SU-DHL-6 (cell line): ENCODE measurements at regions not wholly inside any gene's neighbourhood (a gene's known extent, or its start where the extent isn't known, plus 50 kb on each side); places are given as distances from the start of the nearest gene placed in this dataset.

ENCODE experiments used
- H2AFZ ChIP-seq: fragments of 200-600 bp; sonication (generic); 2 replicates; pipeline ENCODE4 v1.6.1; 2014; ENCODE audit warnings: low read depth, mild to moderate bottlenecking, moderate library complexity, mixed read lengths, antibody characterized with exemption, low read length; ENCODE audit not compliant: severe bottlenecking
- H3F3A ChIP-seq: fragments of 200-600 bp; shearing (Covaris generic); 2 replicates; pipeline ENCODE4 v1.6.0; 2016; ENCODE audit warnings: antibody characterized with exemption, mild to moderate bottlenecking; ENCODE audit not compliant: insufficient read depth
- H3K27ac ChIP-seq: fragments of 200-600 bp; sonication (generic); 2 replicates; pipeline ENCODE4 v1.5.1; 2016; ENCODE audit warnings: low read depth, mild to moderate bottlenecking, low read length, moderate library complexity, mixed read lengths
- H3K27me3 ChIP-seq: fragments of 200-600 bp; sonication (generic), shearing (Covaris generic); 2 replicates; pipeline ENCODE4 v1.6.0; 2014; ENCODE audit warnings: mild to moderate bottlenecking, low read length
- H3K36me3 ChIP-seq: fragments of 200-600 bp; sonication (generic); 2 replicates; pipeline ENCODE4 v1.6.1; 2014; ENCODE audit warnings: mild to moderate bottlenecking, low read length, mixed read lengths
- H3K4me2 ChIP-seq: fragments of 300-600, 200-600 bp; shearing (Covaris generic), sonication (generic); 2 replicates; pipeline ENCODE4 v1.6.0; 2014; ENCODE audit warnings: low read length, low read depth, mild to moderate bottlenecking; ENCODE audit not compliant: poor library complexity, severe bottlenecking
- H3K4me3 ChIP-seq: fragments of 200-600 bp; sonication (generic); 2 replicates; pipeline ENCODE4 v1.5.1; 2014; ENCODE audit warnings: antibody characterized with exemption, low read length, mild to moderate bottlenecking, mixed read lengths; ENCODE audit not compliant: insufficient read depth, poor library complexity, severe bottlenecking
- H3K79me2 ChIP-seq: fragments of 200-600 bp; sonication (generic); 2 replicates; pipeline ENCODE4 v1.6.1; 2014; ENCODE audit warnings: mild to moderate bottlenecking, low read length, moderate library complexity; ENCODE audit not compliant: insufficient read depth
- H3K9ac ChIP-seq: fragments of 200-600 bp; sonication (generic); 2 replicates; pipeline ENCODE4 v1.7.0; 2014; ENCODE audit warnings: mild to moderate bottlenecking, low read length
- H3K9me2 ChIP-seq: fragments of 200-600 bp; sonication (generic); replicated peaks from 2 replicates; pipeline ENCODE4 v1.6.1; 2014; ENCODE audit warnings: low read length; ENCODE audit not compliant: insufficient read depth
- H3K9me3 ChIP-seq: fragments of 200-600 bp; sonication (generic); 2 replicates; pipeline ENCODE4 v1.6.1; 2014; ENCODE audit warnings: low read length, mixed read lengths; ENCODE audit not compliant: insufficient read depth
- H4K20me1 ChIP-seq: fragments of 200-600 bp; sonication (generic); 2 replicates; pipeline ENCODE4 v1.6.1; 2014; ENCODE audit warnings: low read depth, mild to moderate bottlenecking, antibody characterized with exemption, low read length, moderate library complexity, mixed read lengths
- CTCF ChIP-seq: fragments of 200-600 bp; sonication (generic); IDR thresholded peaks from one replicate; pipeline ENCODE4 v1.5.1; 2017; ENCODE audit warnings: antibody characterized with exemption, mild to moderate bottlenecking, low read length, moderate library complexity; ENCODE audit not compliant: insufficient read depth, poor library complexity, severe bottlenecking
- EZH2phosphoT487 ChIP-seq: fragments of 200-600 bp; sonication (generic), shearing (Covaris generic); conservative IDR thresholded peaks from 2 replicates; pipeline ENCODE4 v1.6.1; 2018; ENCODE audit warnings: mild to moderate bottlenecking, antibody characterized with exemption, low read length, moderate library complexity, mixed read lengths

- TF ChIP-seq CTCF: no peak
- TF ChIP-seq EZH2phosphoT487: no peak
- Histone ChIP-seq H3F3A (no peaks in the 10 kb centered on the region), H3K36me3 (no peaks in the 10 kb centered on the region), H3K9me3 (no peaks in the 10 kb centered on the region), H2AFZ (no peak overlapping the region), H3K4me3 (no peak overlapping the region), H3K79me2 (no peaks in the 10 kb centered on the region), H3K27ac (no peak overlapping the region), H3K9me2 (no peaks in the 10 kb centered on the region), H4K20me1 (no peaks in the 10 kb centered on the region), H3K9ac (no peak overlapping the region), H3K27me3 (no peaks in the 10 kb centered on the region), H3K4me2 (no peak overlapping the region)
Measured at GRCh38 chr22:27295040-27295439, 506.5 kb downstream of the MN1 start.

- no peaks in the 10 kb centered on the region for H3K27me3 ChIP-seq
- H3K9ac ChIP-seq: no peak overlapping the region
- no peaks in the 10 kb centered on the region for H3K9me3 ChIP-seq
- no peaks in the 10 kb centered on the region for H3K36me3 ChIP-seq
- no peak for TF ChIP-seq CTCF
- TF ChIP-seq EZH2phosphoT487: no peak
- H3F3A ChIP-seq: no peaks in the 10 kb centered on the region
- H3K79me2 ChIP-seq: no peaks in the 10 kb centered on the region
- no peak overlapping the region for H2AFZ ChIP-seq
- no peak overlapping the region for H3K27ac ChIP-seq
- H4K20me1 ChIP-seq: no peaks in the 10 kb centered on the region
- H3K4me3 ChIP-seq: no peak overlapping the region
- no peak overlapping the region for H3K4me2 ChIP-seq
- H3K9me2 ChIP-seq: no peaks in the 10 kb centered on the region
Measured at GRCh38 chr22:27295605-27296004, 506.0 kb downstream of the MN1 start.

GRCh38 chr22:27296091-27296675, 505.4 kb downstream of the MN1 start:
- Histone ChIP-seq H3K27me3 (no peaks in the 10 kb centered on the region), H2AFZ (no peak overlapping the region), H3K4me2 (no peak overlapping the region)

More at GRCh38 chr22:27296091-27296675, 505.4 kb downstream of the MN1 start:
- H3K4me3 ChIP-seq: no peak overlapping the region
- TF ChIP-seq CTCF (no peak), EZH2phosphoT487 (no peak)
- no peaks in the 10 kb centered on the region for H3K79me2 ChIP-seq
- no peaks in the 10 kb centered on the region for H3K9me3 ChIP-seq
- no peaks in the 10 kb centered on the region for H4K20me1 ChIP-seq
- no peaks in the 10 kb centered on the region for H3F3A ChIP-seq
- H3K9ac ChIP-seq: no peak overlapping the region
- no peak overlapping the region for H3K27ac ChIP-seq
- H3K36me3 ChIP-seq: no peaks in the 10 kb centered on the region
- H3K9me2 ChIP-seq: no peaks in the 10 kb centered on the region
